ENCODE measurements at regions not wholly inside any gene's neighbourhood (a gene's known extent, or its start where the extent isn't known, plus 50 kb on each side); places are given as distances from the start of the nearest gene placed in this dataset.

DNA sequence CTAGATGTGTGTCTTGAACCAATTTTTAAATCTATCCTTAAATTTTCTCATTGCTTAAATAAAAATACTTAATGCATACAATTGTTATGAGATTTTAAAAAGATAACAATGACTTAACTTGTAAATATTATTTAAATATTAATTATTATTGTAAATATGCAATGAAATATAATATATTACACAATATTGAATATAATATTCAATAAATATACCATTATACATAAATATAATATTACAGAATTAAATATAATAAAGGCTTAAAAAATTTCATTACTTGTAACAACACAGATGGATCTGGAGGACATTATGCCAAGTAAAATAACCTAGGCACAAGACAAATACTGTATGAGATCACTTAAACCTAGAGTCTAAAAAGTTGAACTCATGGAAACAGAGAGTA lies 1532.3 kb downstream of the PCDH9 start:
- TF ChIP-seq, protein P1, sequence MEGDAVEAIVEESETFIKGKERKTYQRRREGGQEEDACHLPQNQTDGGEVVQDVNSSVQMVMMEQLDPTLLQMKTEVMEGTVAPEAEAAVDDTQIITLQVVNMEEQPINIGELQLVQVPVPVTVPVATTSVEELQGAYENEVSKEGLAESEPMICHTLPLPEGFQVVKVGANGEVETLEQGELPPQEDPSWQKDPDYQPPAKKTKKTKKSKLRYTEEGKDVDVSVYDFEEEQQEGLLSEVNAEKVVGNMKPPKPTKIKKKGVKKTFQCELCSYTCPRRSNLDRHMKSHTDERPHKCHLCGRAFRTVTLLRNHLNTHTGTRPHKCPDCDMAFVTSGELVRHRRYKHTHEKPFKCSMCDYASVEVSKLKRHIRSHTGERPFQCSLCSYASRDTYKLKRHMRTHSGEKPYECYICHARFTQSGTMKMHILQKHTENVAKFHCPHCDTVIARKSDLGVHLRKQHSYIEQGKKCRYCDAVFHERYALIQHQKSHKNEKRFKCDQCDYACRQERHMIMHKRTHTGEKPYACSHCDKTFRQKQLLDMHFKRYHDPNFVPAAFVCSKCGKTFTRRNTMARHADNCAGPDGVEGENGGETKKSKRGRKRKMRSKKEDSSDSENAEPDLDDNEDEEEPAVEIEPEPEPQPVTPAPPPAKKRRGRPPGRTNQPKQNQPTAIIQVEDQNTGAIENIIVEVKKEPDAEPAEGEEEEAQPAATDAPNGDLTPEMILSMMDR (IDR thresholded peaks at IDR 0.05) = no peak
- no peak for TF ChIP-seq POLR2A (IDR thresholded peaks at IDR 0.05)
